A673 (cell line): ENCODE measurements at regions not wholly inside any gene's neighbourhood (a gene's known extent, or its start where the extent isn't known, plus 50 kb on each side); places are given as distances from the start of the nearest gene placed in this dataset.

Experiments used
- BruUV-seq: library from RNA; stranded (reverse); fragments of 400-500 nt; replicated peaks from 2 replicates; lab custom pipeline; 2021; lab: Mats Ljungman, UMichigan
- CTCF ChIA-PET: fragments of 300-600 bp; sonication (Branson Sonifier 250); formaldehyde crosslinking; loops from one replicate; lab custom pipeline; 2022; ENCODE audit warnings: antibody characterized with exemption; lab: Charles Lee
- POLR2A ChIA-PET: fragments of 300-600 bp; sonication (Branson Sonifier 250); formaldehyde crosslinking; loops from one replicate; lab custom pipeline; 2022; ENCODE audit warnings: antibody characterized with exemption; ENCODE audit not compliant: low non-redundant PET; lab: Charles Lee
- DNase-seq: peaks from one replicate; pipeline ENCODE4 v3.0.0-alpha.2; 2015; ENCODE audit warnings: low spot score
- H3K27ac ChIP-seq: fragments of 200-600 bp; sonication (generic); 2 replicates; pipeline ENCODE4 v1.5.1; 2016; ENCODE audit warnings: mixed run types, low read depth, mild to moderate bottlenecking, mixed read lengths, antibody characterized with exemption, low read length; ENCODE audit not compliant: poor library complexity, severe bottlenecking
- H3K27me3 ChIP-seq: fragments of 200-600 bp; sonication (generic); replicated peaks from 2 replicates; pipeline ENCODE4 v1.6.1; 2017; ENCODE audit warnings: mixed run types, low read depth, mild to moderate bottlenecking, mixed read lengths, antibody characterized with exemption, low read length; ENCODE audit not compliant: insufficient read depth, poor library complexity
- H3K36me3 ChIP-seq: fragments of 200-600 bp; sonication (generic); 2 replicates; pipeline ENCODE4 v1.6.1; 2016; ENCODE audit warnings: mixed run types, mild to moderate bottlenecking, mixed read lengths, antibody characterized with exemption, low read length; ENCODE audit not compliant: insufficient read depth, poor library complexity, severe bottlenecking
- H3K4me1 ChIP-seq: fragments of 200-600 bp; sonication (generic); 2 replicates; pipeline ENCODE4 v1.6.1; 2017; ENCODE audit warnings: mixed run types, mild to moderate bottlenecking, mixed read lengths, antibody characterized with exemption, low read length; ENCODE audit not compliant: insufficient read depth, poor library complexity, severe bottlenecking
- H3K4me3 ChIP-seq: fragments of 200-600 bp; sonication (generic); 2 replicates; pipeline ENCODE4 v1.5.1; 2016; ENCODE audit warnings: low read depth, mixed run types, mild to moderate bottlenecking, mixed read lengths, low read length; ENCODE audit not compliant: poor library complexity, severe bottlenecking
- H3K9me3 ChIP-seq: fragments of 200-600 bp; sonication (generic); 2 replicates; pipeline ENCODE4 v1.6.1; 2016; ENCODE audit warnings: mixed run types, low read depth, mild to moderate bottlenecking, mixed read lengths, antibody characterized with exemption, low read length; ENCODE audit not compliant: poor library complexity, severe bottlenecking
- CTCF ChIP-seq: fragments of 300-800, 200-600 bp; sonication (generic); conservative IDR thresholded peaks from 2 replicates; pipeline ENCODE4 v1.5.1; 2017; ENCODE audit warnings: low read depth, mild to moderate bottlenecking, antibody characterized with exemption, low read length, moderate library complexity, mixed read lengths
- EZH2 ChIP-seq: fragments of 200-600 bp; sonication (generic); IDR thresholded peaks from 2 replicates; pipeline ENCODE4 v1.6.1; 2017; ENCODE audit warnings: borderline replicate concordance, low read depth, mild to moderate bottlenecking, mixed read lengths, antibody characterized with exemption, low read length; ENCODE audit not compliant: poor library complexity, severe bottlenecking
- intact Hi-C: fragments of 100-400 bp; cut with micrococcal nuclease; formaldehyde crosslinking; loops from one replicate; pipeline ENCODE4 v1.10.0; 2022; ENCODE audit not compliant: unreplicated experiment

DNA sequence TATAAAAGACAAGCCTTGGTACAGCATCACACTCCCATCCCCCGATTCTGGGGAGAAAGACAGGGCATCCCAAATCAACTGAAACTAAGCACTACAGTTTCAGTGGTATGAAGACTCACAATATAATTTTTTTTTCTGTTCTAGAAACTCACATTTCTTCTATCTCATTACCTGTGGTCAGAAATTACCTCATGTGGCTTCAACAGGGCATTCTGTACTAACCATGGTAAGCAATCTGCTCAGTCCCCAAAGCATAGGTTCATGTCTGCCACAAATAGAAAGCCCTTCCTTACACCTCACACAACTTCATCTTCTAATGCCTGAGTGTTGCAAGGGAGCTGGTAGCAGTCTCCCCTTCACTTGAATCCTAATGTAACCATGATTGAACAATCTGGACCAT is 147.4 kb upstream of the POU2AF2 start:
- DNase-seq: no peak
- ChIA-PET POLR2A (no interaction called here), CTCF (no interaction called here)
- Histone ChIP-seq H3K27me3 (no peaks in the 10 kb centered on the region), H3K4me3 (no peak overlapping the region), H3K36me3 (no peaks in the 10 kb centered on the region), H3K4me1 (no peaks in the 10 kb centered on the region), H3K27ac (no peak overlapping the region), H3K9me3 (no peaks in the 10 kb centered on the region)
- intact Hi-C loops: no loop called here
- no TSS peak for BruUV-seq
- TF ChIP-seq CTCF: no peak
- no peak for TF ChIP-seq EZH2

- POLR2A ChIA-PET: no interaction called here
- Histone ChIP-seq H3K36me3 (no peaks in the 10 kb centered on the region), H3K9me3 (no peaks in the 10 kb centered on the region), H3K27ac (peak overlapping the region; percentile 10), H3K27me3 (no peaks in the 10 kb centered on the region), H3K4me3 (peak overlapping the region; percentile 41), H3K4me1 (no peaks in the 10 kb centered on the region)
- TF ChIP-seq EZH2 (no peak), CTCF (no peak)
- BruUV-seq: no TSS peak
- peak; percentile 86 for DNase-seq
- CTCF ChIA-PET: no interaction called here
- intact Hi-C loops: no loop called here
Observed at GRCh38 chr11:111097191-111097590, 148.3 kb upstream of the POU2AF2 start.

GRCh38 chr11:111095327-111095726 is 150.2 kb upstream of the POU2AF2 start:
- TF ChIP-seq EZH2: no peak
- no peak for TF ChIP-seq CTCF
- Histone ChIP-seq H3K27ac (no peak overlapping the region), H3K27me3 (no peaks in the 10 kb centered on the region), H3K9me3 (no peaks in the 10 kb centered on the region), H3K4me3 (no peak overlapping the region), H3K36me3 (no peaks in the 10 kb centered on the region), H3K4me1 (no peaks in the 10 kb centered on the region)
- no peak for DNase-seq
- intact Hi-C loops: no loop called here
- ChIA-PET POLR2A (no interaction called here), CTCF (no interaction called here)
- BruUV-seq: no TSS peak
